SH-SY5Y (cell line): ENCODE measurements at regions not wholly inside any gene's neighbourhood (a gene's known extent, or its start where the extent isn't known, plus 50 kb on each side); places are given as distances from the start of the nearest gene placed in this dataset.

Experiments used
- GATA2 ChIP-seq: IDR thresholded peaks from 2 replicates; pipeline ENCODE4 v1.6.1; 2011; ENCODE audit warnings: mild to moderate bottlenecking, low read depth, low read length
- GATA3 ChIP-seq: IDR thresholded peaks from 2 replicates; pipeline ENCODE4 v1.6.1; 2011; ENCODE audit warnings: low read depth, mild to moderate bottlenecking, low read length, moderate library complexity

GRCh38 chr18:54742120-54742519 is 86.2 kb upstream of the RAB27B start:
- TF ChIP-seq GATA2: no peak
- no peak for TF ChIP-seq GATA3

- TF ChIP-seq GATA3 (no peak), GATA2 (no peak)
These were observed 85.3 kb upstream of the RAB27B start for GRCh38 chr18:54742659-54743604.

- TF ChIP-seq GATA2 (no peak), GATA3 (no peak)
These were observed 84.7 kb upstream of the RAB27B start for GRCh38 chr18:54743605-54743995.

- no peak for TF ChIP-seq GATA3
- TF ChIP-seq GATA2: no peak
These were observed 79.0 kb upstream of the RAB27B start for GRCh38 chr18:54749291-54749690.

GRCh38 chr18:54750350-54750749 is 77.9 kb upstream of the RAB27B start:
- TF ChIP-seq GATA3 (no peak), GATA2 (no peak)

GRCh38 chr18:54752185-54752584 is 76.1 kb upstream of the RAB27B start:
- no peak for TF ChIP-seq GATA2
- TF ChIP-seq GATA3: no peak

- TF ChIP-seq GATA3: no peak
- TF ChIP-seq GATA2: no peak
These were observed 72.8 kb upstream of the RAB27B start for GRCh38 chr18:54755456-54755855.

GRCh38 chr18:54762386-54762785 is 65.9 kb upstream of the RAB27B start:
- no peak for TF ChIP-seq GATA3
- no peak for TF ChIP-seq GATA2

- no peak for TF ChIP-seq GATA3
- no peak for TF ChIP-seq GATA2
These were observed 63.5 kb upstream of the RAB27B start for GRCh38 chr18:54764786-54765185.

GRCh38 chr18:54765636-54766375 is 62.5 kb upstream of the RAB27B start:
- TF ChIP-seq GATA3 (no peak), GATA2 (no peak)

GRCh38 chr18:54766634-54767033 is 61.6 kb upstream of the RAB27B start:
- no peak for TF ChIP-seq GATA3
- TF ChIP-seq GATA2: no peak

GRCh38 chr18:54767098-54767497 is 61.2 kb upstream of the RAB27B start:
- TF ChIP-seq GATA2 (no peak), GATA3 (no peak)

GRCh38 chr18:54769526-54770464 is 58.5 kb upstream of the RAB27B start:
- TF ChIP-seq GATA3 (no peak), GATA2 (no peak)

GRCh38 chr18:54772056-54772455 is 56.2 kb upstream of the RAB27B start:
- TF ChIP-seq GATA2 (no peak), GATA3 (no peak)

GRCh38 chr18:54774423-54774822 is 53.9 kb upstream of the RAB27B start:
- TF ChIP-seq GATA3: no peak
- TF ChIP-seq GATA2: no peak
